Nephron progenitor cell (in vitro differentiated cells): ENCODE measurements at regions not wholly inside any gene's neighbourhood (a gene's known extent, or its start where the extent isn't known, plus 50 kb on each side); places are given as distances from the start of the nearest gene placed in this dataset.

ENCODE experiments used
- DNase-seq: peaks from one replicate; pipeline ENCODE4 v3.0.0; 2021
- H3K27ac Mint-ChIP-seq: 2 replicates; pipeline ENCODE4 v1.8.0; 2021; ENCODE audit warnings: mild to moderate bottlenecking, moderate library complexity, mixed read lengths
- H3K27me3 Mint-ChIP-seq: 2 replicates; pipeline ENCODE4 v1.8.0; 2021; ENCODE audit warnings: mild to moderate bottlenecking, low read depth, mixed read lengths; ENCODE audit not compliant: poor library complexity
- H3K36me3 Mint-ChIP-seq: 2 replicates; pipeline ENCODE4 v1.8.0; 2021; ENCODE audit warnings: low read depth, mixed read lengths
- H3K4me1 Mint-ChIP-seq: 2 replicates; pipeline ENCODE4 v1.8.0; 2021; ENCODE audit warnings: mixed read lengths
- H3K4me3 Mint-ChIP-seq: 2 replicates; pipeline ENCODE4 v1.8.0; 2021; ENCODE audit warnings: mild to moderate bottlenecking, moderate library complexity, mixed read lengths
- H3K9me3 Mint-ChIP-seq: 2 replicates; pipeline ENCODE4 v1.8.0; 2021; ENCODE audit warnings: mild to moderate bottlenecking, moderate library complexity, mixed read lengths
- CTCF ChIP-seq: fragments of 200-600 bp; sonication (generic); IDR thresholded peaks from 2 replicates; pipeline ENCODE4 v1.5.0; 2021; ENCODE audit warnings: antibody characterized with exemption

DNA sequence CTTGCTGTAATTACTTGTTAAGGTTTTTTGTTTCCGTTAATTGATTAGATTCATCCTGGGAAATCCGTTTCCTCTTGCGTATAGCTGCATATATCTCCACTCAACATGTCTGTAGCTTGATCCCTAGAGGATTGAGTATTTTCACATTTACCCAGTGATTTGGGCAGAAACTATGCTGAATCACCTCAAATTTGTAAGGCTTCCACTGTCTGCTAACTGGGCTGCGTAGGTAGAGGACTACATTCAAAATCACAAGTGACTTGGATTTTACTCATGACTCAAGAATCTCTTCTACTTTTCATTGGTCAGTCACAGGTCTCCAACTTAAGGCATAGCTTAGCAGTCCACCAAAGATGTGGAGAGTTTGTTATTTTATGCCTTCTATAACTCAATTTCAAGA lies 141.8 kb downstream of the POLR1F start:
- no peaks in the 10 kb centered on the region for H3K27me3 Mint-ChIP-seq
- H3K4me3 Mint-ChIP-seq: no peak overlapping the region
- DNase-seq: no peak
- H3K4me1 Mint-ChIP-seq: no peaks in the 10 kb centered on the region
- TF ChIP-seq CTCF: no peak
- no peaks in the 10 kb centered on the region for H3K9me3 Mint-ChIP-seq
- H3K27ac Mint-ChIP-seq: no peak overlapping the region
- H3K36me3 Mint-ChIP-seq: no peaks in the 10 kb centered on the region

DNA sequence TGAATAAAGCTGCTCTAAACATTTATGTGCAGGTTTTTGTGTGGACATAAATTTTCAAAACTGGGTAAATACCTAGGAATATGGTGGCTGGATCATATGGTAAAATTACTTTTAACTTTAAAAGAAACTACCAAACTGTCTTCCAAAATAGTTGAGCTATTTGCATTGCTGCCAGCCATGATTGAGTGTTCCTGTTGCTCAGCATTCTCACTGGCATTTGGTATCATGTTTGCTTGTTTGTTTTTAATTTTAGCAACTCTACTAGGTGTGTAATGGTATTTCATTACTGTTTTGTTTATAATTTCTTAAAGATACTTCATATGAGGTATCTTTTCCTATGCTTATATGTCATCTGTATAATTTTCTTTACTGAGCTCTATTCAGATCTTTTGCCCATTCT lies 143.2 kb downstream of the POLR1F start:
- no peaks in the 10 kb centered on the region for H3K36me3 Mint-ChIP-seq
- no peaks in the 10 kb centered on the region for H3K9me3 Mint-ChIP-seq
- no peak overlapping the region for H3K4me3 Mint-ChIP-seq
- no peak for DNase-seq
- H3K4me1 Mint-ChIP-seq: peaks cover 2% of the 10 kb centered on the region
- no peak overlapping the region for H3K27ac Mint-ChIP-seq
- no peak for TF ChIP-seq CTCF
- no peaks in the 10 kb centered on the region for H3K27me3 Mint-ChIP-seq

DNA sequence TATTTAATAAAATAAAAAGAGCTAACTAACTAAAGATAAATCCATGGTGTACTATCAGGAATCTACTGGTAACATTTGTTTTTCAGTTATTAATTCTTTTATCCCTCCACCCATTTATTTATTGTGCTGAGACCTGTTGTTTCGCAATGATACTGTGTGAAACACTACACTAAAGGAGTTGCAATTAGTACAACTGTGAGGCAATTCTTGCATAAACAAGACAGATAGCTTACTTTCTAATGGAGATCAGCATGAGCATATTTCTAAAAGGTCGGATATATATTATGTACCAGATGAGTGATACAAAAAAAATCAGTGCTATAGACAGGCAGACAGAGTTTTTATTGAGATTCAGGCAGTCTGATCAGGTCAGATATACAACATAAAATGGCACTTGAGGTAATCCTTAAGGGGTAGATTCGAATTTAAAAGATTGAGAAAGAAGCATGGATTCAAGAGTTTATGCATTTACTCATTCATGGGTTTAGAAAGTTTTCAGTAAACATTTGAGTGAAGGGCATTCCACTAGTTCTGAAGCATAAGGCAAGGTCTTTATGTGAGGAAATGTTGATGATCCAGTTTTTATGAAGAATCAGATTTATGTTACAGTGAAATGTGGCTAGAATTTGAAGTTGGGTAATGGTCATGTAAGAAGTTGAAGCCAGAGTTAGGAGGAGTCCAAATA lies 147.6 kb downstream of the POLR1F start:
- Mint-ChIP-seq H3K9me3 (no peaks in the 10 kb centered on the region), H3K4me3 (no peak overlapping the region), H3K27me3 (no peaks in the 10 kb centered on the region), H3K36me3 (no peaks in the 10 kb centered on the region), H3K27ac (no peak overlapping the region), H3K4me1 (peaks cover 5% of the 10 kb centered on the region)
- TF ChIP-seq CTCF: no peak
- DNase-seq: no peak

- Mint-ChIP-seq H3K9me3 (no peaks in the 10 kb centered on the region), H3K27ac (no peak overlapping the region), H3K4me1 (peaks cover 5% of the 10 kb centered on the region), H3K4me3 (no peak overlapping the region), H3K27me3 (no peaks in the 10 kb centered on the region), H3K36me3 (no peaks in the 10 kb centered on the region)
- DNase-seq: no peak
- no peak for TF ChIP-seq CTCF
These were observed 148.5 kb downstream of the POLR1F start for GRCh38 chr7:19560111-19560883.

GRCh38 chr7:19558527-19558926 lies 150.3 kb downstream of the POLR1F start:
- no peak overlapping the region for H3K27ac Mint-ChIP-seq
- TF ChIP-seq CTCF: no peak
- H3K4me1 Mint-ChIP-seq: peaks cover 5% of the 10 kb centered on the region
- H3K27me3 Mint-ChIP-seq: no peaks in the 10 kb centered on the region
- H3K4me3 Mint-ChIP-seq: no peak overlapping the region
- no peak for DNase-seq
- H3K36me3 Mint-ChIP-seq: no peaks in the 10 kb centered on the region
- H3K9me3 Mint-ChIP-seq: no peaks in the 10 kb centered on the region
